ENCODE measurements at regions not wholly inside any gene's neighbourhood (a gene's known extent, or its start where the extent isn't known, plus 50 kb on each side); places are given as distances from the start of the nearest gene placed in this dataset.

GRCh38 chr15:20349774-20350498 lies 191.7 kb downstream of the GOLGA6L6 start:
- no peak for TF ChIP-seq EZH2 (IDR thresholded peaks at IDR 0.05; ENCODE audit: low read depth)
- TF ChIP-seq, protein P1, sequence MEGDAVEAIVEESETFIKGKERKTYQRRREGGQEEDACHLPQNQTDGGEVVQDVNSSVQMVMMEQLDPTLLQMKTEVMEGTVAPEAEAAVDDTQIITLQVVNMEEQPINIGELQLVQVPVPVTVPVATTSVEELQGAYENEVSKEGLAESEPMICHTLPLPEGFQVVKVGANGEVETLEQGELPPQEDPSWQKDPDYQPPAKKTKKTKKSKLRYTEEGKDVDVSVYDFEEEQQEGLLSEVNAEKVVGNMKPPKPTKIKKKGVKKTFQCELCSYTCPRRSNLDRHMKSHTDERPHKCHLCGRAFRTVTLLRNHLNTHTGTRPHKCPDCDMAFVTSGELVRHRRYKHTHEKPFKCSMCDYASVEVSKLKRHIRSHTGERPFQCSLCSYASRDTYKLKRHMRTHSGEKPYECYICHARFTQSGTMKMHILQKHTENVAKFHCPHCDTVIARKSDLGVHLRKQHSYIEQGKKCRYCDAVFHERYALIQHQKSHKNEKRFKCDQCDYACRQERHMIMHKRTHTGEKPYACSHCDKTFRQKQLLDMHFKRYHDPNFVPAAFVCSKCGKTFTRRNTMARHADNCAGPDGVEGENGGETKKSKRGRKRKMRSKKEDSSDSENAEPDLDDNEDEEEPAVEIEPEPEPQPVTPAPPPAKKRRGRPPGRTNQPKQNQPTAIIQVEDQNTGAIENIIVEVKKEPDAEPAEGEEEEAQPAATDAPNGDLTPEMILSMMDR (conservative IDR thresholded peaks at IDR 0.05), result no peak
